IMR-90 (cell line): ENCODE measurements at regions not wholly inside any gene's neighbourhood (a gene's known extent, or its start where the extent isn't known, plus 50 kb on each side); places are given as distances from the start of the nearest gene placed in this dataset.

Experiments
- CHD1 ChIP-seq: IDR thresholded peaks from 2 replicates; pipeline ENCODE4 v1.6.1; 2012; ENCODE audit warnings: low read depth, low read length, improper control_type of control experiment
- CTCF ChIP-seq: conservative IDR thresholded peaks from 2 replicates; pipeline ENCODE4 v1.5.1; 2012; ENCODE audit warnings: mild to moderate bottlenecking, low read depth, low read length, improper control_type of control experiment
- ELK1 ChIP-seq: fragments of 150-350 bp; IDR thresholded peaks from 2 replicates; pipeline ENCODE4 v1.6.1; 2016; ENCODE audit warnings: low read depth, mild to moderate bottlenecking, low read length, moderate library complexity, borderline replicate concordance

DNA sequence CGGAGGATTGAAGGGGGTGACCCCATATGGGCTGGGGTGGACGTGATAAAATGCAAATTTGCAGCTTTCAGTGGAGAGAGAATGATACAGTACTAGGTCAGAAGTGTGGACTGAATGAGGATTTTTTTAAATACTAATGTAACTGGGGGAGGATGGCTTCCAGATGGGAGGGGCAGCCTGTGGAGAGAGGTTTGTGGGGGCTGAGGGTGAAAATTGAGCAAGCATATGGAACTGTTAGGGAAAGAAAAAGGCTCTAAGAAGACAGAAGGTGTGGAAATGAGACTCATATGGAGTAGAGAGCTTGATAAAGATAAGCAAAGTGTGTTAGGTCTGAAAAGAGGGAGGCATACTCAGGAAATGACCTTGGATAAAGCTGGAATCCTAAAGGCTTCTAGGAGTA, 926.4 kb downstream of the IGSF11 start:
- TF ChIP-seq ELK1: no peak
- TF ChIP-seq CHD1: no peak
- no peak for TF ChIP-seq CTCF
